HepG2 (cell line): ENCODE measurements at regions not wholly inside any gene's neighbourhood (a gene's known extent, or its start where the extent isn't known, plus 50 kb on each side); places are given as distances from the start of the nearest gene placed in this dataset.

Experiments
- ATAC-seq: fragments of 200-7000 bp; cut with Tn5 transposase; 3 replicates; pipeline ENCODE4 v1.9.1; 2020; ENCODE audit warnings: mild to moderate bottlenecking, moderate library complexity
- BruUV-seq: library from RNA; stranded (reverse); fragments of 400-500 nt; replicated peaks from 2 replicates; lab custom pipeline; 2021; lab: Mats Ljungman, UMichigan
- CTCF ChIA-PET: fragments of 300-600 bp; formaldehyde crosslinking; extraction: SDS; loops from one replicate; lab custom pipeline; 2021; ENCODE audit warnings: low total read pairs, inconsistent platforms, low intra/inter-chr PET ratio; lab: Yijun Ruan, JAX
- POLR2A ChIA-PET: fragments of 350-600 bp; sonication (Branson Sonifier 250); formaldehyde crosslinking; loops from one replicate; lab custom pipeline; 2020; ENCODE audit warnings: antibody characterized with exemption, inconsistent platforms; lab: Yijun Ruan, JAX
- DNase-seq: peaks from one replicate; pipeline ENCODE4 v3.0.0-alpha.2; 2015; ENCODE audit warnings: low spot score
- FAIRE-seq: peaks from 3 replicates; lab custom pipeline; 2011; peaks lifted over from hg19 to GRCh38; lab: Jason Lieb, UNC
- H2AFZ ChIP-seq: one replicate; pipeline ENCODE4 v1.6.1; 2011; ENCODE audit warnings: low read length, inconsistent platforms
- H3K27ac ChIP-seq: fragments of 300-600 bp; 3 replicates; pipeline ENCODE4 v1.8.0; 2011; ENCODE audit warnings: mixed run types, mild to moderate bottlenecking, mixed read lengths, low read length, inconsistent platforms; ENCODE audit not compliant: insufficient read depth; ENCODE audit errors: extremely low read length
- H3K27me3 ChIP-seq, 2 experiments: fragments of 200-600 bp in 1 of 2; 2 replicates in 1 of 2; 3 replicates in 1 of 2; pipeline versions ENCODE4 v1.6.0 to v1.8.0; 2011; ENCODE audit warnings: low read length in 2 of 2, mild to moderate bottlenecking in 2 of 2, moderate library complexity in 2 of 2, inconsistent platforms in 1 of 2; ENCODE audit not compliant: insufficient read depth in 2 of 2, control insufficient read depth in 1 of 2
- H3K36me3 ChIP-seq, 2 experiments: fragments of 200-600 bp in 1 of 2; replicated peaks in 1 of 2; 2 replicates in 1 of 2; 3 replicates in 1 of 2; pipeline versions ENCODE4 v1.5.1 to v1.8.0; 2011; ENCODE audit warnings: low read length in 2 of 2, inconsistent platforms in 1 of 2; ENCODE audit not compliant: insufficient read depth in 2 of 2, control insufficient read depth in 1 of 2
- H3K4me1 ChIP-seq: 2 replicates; pipeline ENCODE4 v1.5.1; 2012; ENCODE audit warnings: low read length, inconsistent platforms; ENCODE audit not compliant: insufficient read depth
- H3K4me2 ChIP-seq: 2 replicates; pipeline ENCODE4 v1.6.0; 2011; ENCODE audit warnings: low read depth, low read length, inconsistent platforms
- H3K4me3 ChIP-seq, 3 experiments: fragments of 200-600 bp in 1 of 3; sonication (generic), shearing (Covaris generic) in 1 of 3; replicated peaks in 1 of 3; 2 replicates each; pipeline ENCODE4 v1.5.1; 2011 to 2016; ENCODE audit warnings: low read length in 3 of 3, inconsistent platforms in 2 of 3, low read depth in 2 of 3, mild to moderate bottlenecking in 2 of 3, control low read depth in 1 of 3, mixed read lengths in 1 of 3; ENCODE audit not compliant: insufficient read depth in 1 of 3
- H3K79me2 ChIP-seq: one replicate; pipeline ENCODE4 v1.6.1; 2011; ENCODE audit warnings: low read length, inconsistent platforms; ENCODE audit not compliant: insufficient read depth
- H3K9ac ChIP-seq: 2 replicates; pipeline ENCODE4 v1.6.0; 2011; ENCODE audit warnings: mild to moderate bottlenecking, low read depth, low read length, inconsistent platforms; ENCODE audit not compliant: insufficient read depth
- H3K9me3 ChIP-seq: 2 replicates; pipeline ENCODE4 v1.5.1; 2012; ENCODE audit warnings: mild to moderate bottlenecking, low read length
- H4K20me1 ChIP-seq: 2 replicates; pipeline ENCODE4 v1.6.0; 2011; ENCODE audit warnings: inconsistent platforms, mild to moderate bottlenecking, low read length, moderate library complexity; ENCODE audit not compliant: insufficient read depth
- AGO2 ChIP-seq: fragments of 200-400 bp; formaldehyde crosslinking; optimal IDR thresholded peaks from 2 replicates; pipeline ENCODE3; 2017; ENCODE audit warnings: mild to moderate bottlenecking, low read depth, low read length, moderate library complexity
- ETV5 ChIP-seq: IDR thresholded peaks from 2 replicates; pipeline ENCODE4 v1.6.1; 2018; ENCODE audit warnings: missing biosample characterization, missing genetic modification reagents, inconsistent platforms, borderline replicate concordance
- GATA4 ChIP-seq: sonication (generic); IDR thresholded peaks from 2 replicates; pipeline ENCODE4 v1.6.1; 2016; ENCODE audit warnings: antibody characterized with exemption, low read depth, borderline replicate concordance
- GLI4 ChIP-seq: sonication (generic); formaldehyde crosslinking; IDR thresholded peaks from 2 replicates; pipeline ENCODE4 v1.5.1; 2020; ENCODE audit warnings: missing genetic modification reagents, mild to moderate bottlenecking, moderate library complexity, borderline replicate concordance
- GTF3A ChIP-seq: sonication (generic); formaldehyde crosslinking; conservative IDR thresholded peaks from 2 replicates; pipeline ENCODE4 v1.4.0; 2020; ENCODE audit warnings: mild to moderate bottlenecking, missing genetic modification reagents
- KLF12 ChIP-seq: sonication (generic); formaldehyde crosslinking; IDR thresholded peaks from 2 replicates; pipeline ENCODE4 v1.4.0; 2020; ENCODE audit warnings: missing genetic modification reagents, borderline replicate concordance
- PHF21A ChIP-seq: sonication (generic); formaldehyde crosslinking; IDR thresholded peaks from 2 replicates; pipeline ENCODE4 v1.5.0; 2020; ENCODE audit warnings: mild to moderate bottlenecking, missing genetic modification reagents
- SMAD3 ChIP-seq: sonication (generic); formaldehyde crosslinking; IDR thresholded peaks from 2 replicates; pipeline ENCODE4 v1.4.0; 2020; ENCODE audit warnings: missing genetic modification reagents
- TARDBP ChIP-seq: sonication (generic); formaldehyde crosslinking; IDR thresholded peaks from 2 replicates; pipeline ENCODE4 v1.8.0; 2022; ENCODE audit warnings: mild to moderate bottlenecking, missing genetic modification reagents
- ZBTB38 ChIP-seq: sonication (generic); formaldehyde crosslinking; IDR thresholded peaks from 2 replicates; pipeline ENCODE4 v1.5.1; 2020; ENCODE audit warnings: mild to moderate bottlenecking, missing genetic modification reagents
- ZNF556 ChIP-seq: sonication (generic); formaldehyde crosslinking; IDR thresholded peaks from 2 replicates; pipeline ENCODE4 v1.4.0; 2020; ENCODE audit warnings: mild to moderate bottlenecking, missing genetic modification reagents, borderline replicate concordance
- ZNF570 ChIP-seq: sonication (generic); formaldehyde crosslinking; IDR thresholded peaks from 2 replicates; pipeline ENCODE4 v1.4.0; 2020; ENCODE audit warnings: mild to moderate bottlenecking, missing genetic modification reagents, borderline replicate concordance
- ZNF713 ChIP-seq: sonication (generic); formaldehyde crosslinking; IDR thresholded peaks from 2 replicates; pipeline ENCODE4 v1.4.0; 2020; ENCODE audit warnings: mild to moderate bottlenecking, missing genetic modification reagents
- ZNF879 ChIP-seq: sonication (generic); formaldehyde crosslinking; IDR thresholded peaks from 2 replicates; pipeline ENCODE4 v1.8.1; 2023; ENCODE audit warnings: missing genetic modification reagents
- WGBS: methylation state at CpG from one replicate; pipeline ENCODE4 v1.1.6; 2017; ENCODE audit warnings: low lambda C conversion rate; 5-methylcytosine and 5-hydroxymethylcytosine counted together
- in situ Hi-C: cut with HindIII; loops from 2 replicates; pipeline ENCODE4 v1.10.0; 2017; ENCODE audit warnings: low pct_unique_long_range_greater_than_20kb; ENCODE audit not compliant: extremely low pct_ligation_motif_present
- intact Hi-C: fragments of 100-400 bp; cut with micrococcal nuclease; formaldehyde crosslinking; loops from one replicate; pipeline ENCODE4 v1.10.0; 2022; ENCODE audit not compliant: unreplicated experiment
- TF ChIP-seq, protein P1 (sequence below): IDR thresholded peaks from 2 replicates; pipeline ENCODE4 v1.4.0; 2020; ENCODE audit warnings: mild to moderate bottlenecking, missing genetic modification reagents
- TF ChIP-seq, protein P2 (sequence below): sonication (generic); formaldehyde crosslinking; IDR thresholded peaks from 2 replicates; pipeline ENCODE4 v1.5.0; 2020; ENCODE audit warnings: mild to moderate bottlenecking, missing genetic modification reagents, borderline replicate concordance
- TF ChIP-seq, protein P3 (sequence below): sonication (generic); formaldehyde crosslinking; IDR thresholded peaks from 2 replicates; pipeline ENCODE4 v1.4.0; 2020; ENCODE audit warnings: missing genetic modification reagents, mild to moderate bottlenecking, borderline replicate concordance

DNA sequence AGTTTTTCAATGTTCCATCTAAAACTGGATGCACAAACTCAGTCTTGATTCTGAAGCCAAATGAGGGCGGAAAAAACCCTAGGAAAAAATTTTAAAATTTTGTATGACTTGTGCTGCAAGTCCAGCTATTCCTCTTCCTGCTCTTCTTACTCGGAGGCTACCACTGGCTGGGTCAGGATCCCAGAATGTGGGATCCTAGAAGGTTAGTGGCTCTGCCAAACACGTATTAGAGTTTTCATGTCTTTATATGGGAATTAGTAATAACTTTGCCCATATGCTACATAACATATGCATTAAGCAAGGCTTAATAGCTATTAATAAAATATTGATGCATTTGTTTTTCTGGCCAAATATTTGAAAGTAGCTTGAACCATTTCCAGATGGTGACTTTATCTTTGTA lies 458.3 kb downstream of the AGTPBP1 start:
- Histone ChIP-seq H3K79me2 (no peaks in the 10 kb centered on the region), H3K9me3 (no peaks in the 10 kb centered on the region), H3K4me1 (no peaks in the 10 kb centered on the region), H2AFZ (no peak overlapping the region), H3K4me2 (no peak overlapping the region), H3K27me3 (no peaks in the 10 kb centered on the region; a peak in 1 of 5 replicates), H3K9ac (no peak overlapping the region), H4K20me1 (no peaks in the 10 kb centered on the region), H3K36me3 (no peaks in the 10 kb centered on the region), H3K27ac (no peak overlapping the region), H3K4me3 (no peak overlapping the region)
- no peak for DNase-seq
- CTCF ChIA-PET, result no interaction called here
- no peak for FAIRE-seq
- no peak for ATAC-seq
- TF ChIP-seq GATA4 (no peak), ETV5 (CRISPR knock-in tag) (no peak), SMAD3 (CRISPR knock-in tag) (no peak), ZNF713 (CRISPR knock-in tag) (no peak), PHF21A (CRISPR knock-in tag) (no peak), GLI4 (CRISPR knock-in tag) (no peak), ZNF556 (CRISPR knock-in tag) (no peak), ZNF879 (CRISPR knock-in tag) (no peak), ZNF570 (CRISPR knock-in tag) (no peak), TARDBP (CRISPR knock-in tag) (no peak), ZBTB38 (CRISPR knock-in tag) (no peak), AGO2 (no peak), GTF3A (CRISPR knock-in tag) (no peak), KLF12 (no peak)
- TF ChIP-seq, protein P1, sequence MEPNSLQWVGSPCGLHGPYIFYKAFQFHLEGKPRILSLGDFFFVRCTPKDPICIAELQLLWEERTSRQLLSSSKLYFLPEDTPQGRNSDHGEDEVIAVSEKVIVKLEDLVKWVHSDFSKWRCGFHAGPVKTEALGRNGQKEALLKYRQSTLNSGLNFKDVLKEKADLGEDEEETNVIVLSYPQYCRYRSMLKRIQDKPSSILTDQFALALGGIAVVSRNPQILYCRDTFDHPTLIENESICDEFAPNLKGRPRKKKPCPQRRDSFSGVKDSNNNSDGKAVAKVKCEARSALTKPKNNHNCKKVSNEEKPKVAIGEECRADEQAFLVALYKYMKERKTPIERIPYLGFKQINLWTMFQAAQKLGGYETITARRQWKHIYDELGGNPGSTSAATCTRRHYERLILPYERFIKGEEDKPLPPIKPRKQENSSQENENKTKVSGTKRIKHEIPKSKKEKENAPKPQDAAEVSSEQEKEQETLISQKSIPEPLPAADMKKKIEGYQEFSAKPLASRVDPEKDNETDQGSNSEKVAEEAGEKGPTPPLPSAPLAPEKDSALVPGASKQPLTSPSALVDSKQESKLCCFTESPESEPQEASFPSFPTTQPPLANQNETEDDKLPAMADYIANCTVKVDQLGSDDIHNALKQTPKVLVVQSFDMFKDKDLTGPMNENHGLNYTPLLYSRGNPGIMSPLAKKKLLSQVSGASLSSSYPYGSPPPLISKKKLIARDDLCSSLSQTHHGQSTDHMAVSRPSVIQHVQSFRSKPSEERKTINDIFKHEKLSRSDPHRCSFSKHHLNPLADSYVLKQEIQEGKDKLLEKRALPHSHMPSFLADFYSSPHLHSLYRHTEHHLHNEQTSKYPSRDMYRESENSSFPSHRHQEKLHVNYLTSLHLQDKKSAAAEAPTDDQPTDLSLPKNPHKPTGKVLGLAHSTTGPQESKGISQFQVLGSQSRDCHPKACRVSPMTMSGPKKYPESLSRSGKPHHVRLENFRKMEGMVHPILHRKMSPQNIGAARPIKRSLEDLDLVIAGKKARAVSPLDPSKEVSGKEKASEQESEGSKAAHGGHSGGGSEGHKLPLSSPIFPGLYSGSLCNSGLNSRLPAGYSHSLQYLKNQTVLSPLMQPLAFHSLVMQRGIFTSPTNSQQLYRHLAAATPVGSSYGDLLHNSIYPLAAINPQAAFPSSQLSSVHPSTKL (CRISPR knock-in tag), result no peak
- TF ChIP-seq, protein P2, sequence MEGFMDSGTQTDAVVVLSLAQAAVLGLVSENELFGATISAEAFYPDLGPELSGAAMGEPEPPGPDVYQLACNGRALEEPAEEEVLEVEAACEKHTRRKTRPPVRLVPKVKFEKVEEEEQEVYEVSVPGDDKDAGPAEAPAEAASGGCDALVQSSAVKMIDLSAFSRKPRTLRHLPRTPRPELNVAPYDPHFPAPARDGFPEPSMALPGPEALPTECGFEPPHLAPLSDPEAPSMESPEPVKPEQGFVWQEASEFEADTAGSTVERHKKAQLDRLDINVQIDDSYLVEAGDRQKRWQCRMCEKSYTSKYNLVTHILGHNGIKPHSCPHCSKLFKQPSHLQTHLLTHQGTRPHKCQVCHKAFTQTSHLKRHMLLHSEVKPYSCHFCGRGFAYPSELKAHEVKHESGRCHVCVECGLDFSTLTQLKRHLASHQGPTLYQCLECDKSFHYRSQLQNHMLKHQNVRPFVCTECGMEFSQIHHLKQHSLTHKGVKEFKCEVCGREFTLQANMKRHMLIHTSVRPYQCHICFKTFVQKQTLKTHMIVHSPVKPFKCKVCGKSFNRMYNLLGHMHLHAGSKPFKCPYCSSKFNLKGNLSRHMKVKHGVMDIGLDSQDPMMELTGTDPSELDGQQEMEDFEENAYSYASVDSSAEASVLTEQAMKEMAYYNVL (CRISPR knock-in tag), result no peak
- TF ChIP-seq, protein P3, sequence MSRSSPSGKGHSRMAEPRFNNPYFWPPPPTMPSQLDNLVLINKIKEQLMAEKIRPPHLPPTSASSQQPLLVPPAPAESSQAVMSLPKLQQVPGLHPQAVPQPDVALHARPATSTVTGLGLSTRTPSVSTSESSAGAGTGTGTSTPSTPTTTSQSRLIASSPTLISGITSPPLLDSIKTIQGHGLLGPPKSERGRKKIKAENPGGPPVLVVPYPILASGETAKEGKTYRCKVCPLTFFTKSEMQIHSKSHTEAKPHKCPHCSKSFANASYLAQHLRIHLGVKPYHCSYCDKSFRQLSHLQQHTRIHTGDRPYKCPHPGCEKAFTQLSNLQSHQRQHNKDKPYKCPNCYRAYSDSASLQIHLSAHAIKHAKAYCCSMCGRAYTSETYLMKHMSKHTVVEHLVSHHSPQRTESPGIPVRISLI, result no peak
- intact Hi-C loops, result no loop called here
- POLR2A ChIA-PET, result no interaction called here
- BruUV-seq, result no TSS peak
- in situ Hi-C loops, result no loop called here
- WGBS, result 0% methylated on average over 3 of the region's 3 CpGs
